ENCODE measurements at regions not wholly inside any gene's neighbourhood (a gene's known extent, or its start where the extent isn't known, plus 50 kb on each side); places are given as distances from the start of the nearest gene placed in this dataset.

DNA sequence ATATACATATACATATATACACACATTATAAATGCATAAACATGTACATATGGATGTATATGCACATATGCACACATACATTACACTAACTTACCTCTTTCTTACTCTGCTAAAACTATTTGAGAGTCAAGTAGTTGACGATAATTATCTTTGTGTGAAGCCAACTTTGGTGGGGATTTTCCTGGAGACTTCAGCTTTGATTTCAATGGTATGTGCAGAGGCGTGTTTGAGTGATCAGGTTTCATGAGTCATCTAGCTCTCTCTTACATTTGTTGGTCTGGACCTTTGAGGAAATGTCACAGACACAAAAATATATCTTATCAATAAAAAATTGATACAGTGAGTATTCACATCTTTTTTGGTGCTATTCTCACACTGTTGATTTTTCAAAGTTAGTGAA is 769.1 kb upstream of the LUZP2 start:
- Histone ChIP-seq H4K20me1 (ENCODE audit: control insufficient read depth, insufficient read depth, low read depth, low read length) (no peaks in the 10 kb centered on the region), H3K4me1 (ENCODE audit: control insufficient read depth, low read length) (peaks cover 4% of the 10 kb centered on the region; the same call in 1 of the 2 replicates), H3K27ac (ENCODE audit: low read depth, low read length) (no peak overlapping the region), H3K79me2 (ENCODE audit: control insufficient read depth, low read length) (no peaks in the 10 kb centered on the region), H3K4me3 (ENCODE audit: low read length) (no peak overlapping the region), H3K27me3 (ENCODE audit: control insufficient read depth, low read length) (no peaks in the 10 kb centered on the region), H3F3A (ENCODE audit: control insufficient read depth, insufficient read depth) (no peaks in the 10 kb centered on the region), H3K9me2 (replicated peaks; ENCODE audit: control insufficient read depth, low read length) (no peaks in the 10 kb centered on the region), H3K4me2 (ENCODE audit: low read length) (no peak overlapping the region), H3K36me3 (ENCODE audit: control insufficient read depth, low read length) (no peaks in the 10 kb centered on the region), H3K9me3 (ENCODE audit: control insufficient read depth, insufficient read depth, low read length) (no peaks in the 10 kb centered on the region; the same call in 1 of the 2 replicates)
- TF ChIP-seq EZH2phosphoT487 (IDR thresholded peaks at IDR 0.05; ENCODE audit: borderline replicate concordance, low read length) = no peak
- TF ChIP-seq, protein P1, sequence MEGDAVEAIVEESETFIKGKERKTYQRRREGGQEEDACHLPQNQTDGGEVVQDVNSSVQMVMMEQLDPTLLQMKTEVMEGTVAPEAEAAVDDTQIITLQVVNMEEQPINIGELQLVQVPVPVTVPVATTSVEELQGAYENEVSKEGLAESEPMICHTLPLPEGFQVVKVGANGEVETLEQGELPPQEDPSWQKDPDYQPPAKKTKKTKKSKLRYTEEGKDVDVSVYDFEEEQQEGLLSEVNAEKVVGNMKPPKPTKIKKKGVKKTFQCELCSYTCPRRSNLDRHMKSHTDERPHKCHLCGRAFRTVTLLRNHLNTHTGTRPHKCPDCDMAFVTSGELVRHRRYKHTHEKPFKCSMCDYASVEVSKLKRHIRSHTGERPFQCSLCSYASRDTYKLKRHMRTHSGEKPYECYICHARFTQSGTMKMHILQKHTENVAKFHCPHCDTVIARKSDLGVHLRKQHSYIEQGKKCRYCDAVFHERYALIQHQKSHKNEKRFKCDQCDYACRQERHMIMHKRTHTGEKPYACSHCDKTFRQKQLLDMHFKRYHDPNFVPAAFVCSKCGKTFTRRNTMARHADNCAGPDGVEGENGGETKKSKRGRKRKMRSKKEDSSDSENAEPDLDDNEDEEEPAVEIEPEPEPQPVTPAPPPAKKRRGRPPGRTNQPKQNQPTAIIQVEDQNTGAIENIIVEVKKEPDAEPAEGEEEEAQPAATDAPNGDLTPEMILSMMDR (IDR thresholded peaks at IDR 0.05; ENCODE audit: low read depth, low read length, poor library complexity, severe bottlenecking) = no peak

DNA sequence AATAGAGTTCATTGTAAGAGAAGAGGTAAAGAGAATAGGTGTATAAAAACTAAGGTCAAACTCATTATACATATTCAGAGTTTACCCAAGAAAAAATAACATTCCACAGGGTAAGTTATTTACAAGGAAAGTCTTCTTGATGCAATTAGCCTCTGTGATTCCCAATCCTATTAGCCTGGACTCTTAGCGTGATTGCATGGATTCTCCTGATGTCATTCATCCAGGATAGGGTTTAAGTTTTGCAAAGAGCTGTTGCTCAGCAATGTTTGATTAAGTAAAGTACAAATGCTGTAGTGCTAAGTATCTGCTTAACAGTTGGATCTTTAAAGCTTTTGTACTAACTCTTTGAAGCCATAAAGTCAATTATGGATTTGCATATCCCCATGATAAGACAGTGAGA is 767.8 kb upstream of the LUZP2 start:
- no peaks in the 10 kb centered on the region; the same call in 1 of the 2 replicates for H3K4me1 ChIP-seq (ENCODE audit: control insufficient read depth, low read length)
- no peak overlapping the region for H3K4me3 ChIP-seq (ENCODE audit: low read length)
- no peaks in the 10 kb centered on the region; the same call in 1 of the 2 replicates for H3K9me3 ChIP-seq (ENCODE audit: control insufficient read depth, insufficient read depth, low read length)
- H3K27ac ChIP-seq (ENCODE audit: low read depth, low read length) = no peak overlapping the region
- H3F3A ChIP-seq (ENCODE audit: control insufficient read depth, insufficient read depth) = no peaks in the 10 kb centered on the region
- no peaks in the 10 kb centered on the region for H3K79me2 ChIP-seq (ENCODE audit: control insufficient read depth, low read length)
- H3K27me3 ChIP-seq (ENCODE audit: control insufficient read depth, low read length) = no peaks in the 10 kb centered on the region
- no peaks in the 10 kb centered on the region for H3K36me3 ChIP-seq (ENCODE audit: control insufficient read depth, low read length)
- H4K20me1 ChIP-seq (ENCODE audit: control insufficient read depth, insufficient read depth, low read depth, low read length) = no peaks in the 10 kb centered on the region
- no peaks in the 10 kb centered on the region for H3K9me2 ChIP-seq (replicated peaks; ENCODE audit: control insufficient read depth, low read length)
- TF ChIP-seq, protein P1 (IDR thresholded peaks at IDR 0.05; ENCODE audit: low read depth, low read length, poor library complexity, severe bottlenecking) = no peak
- no peak overlapping the region for H3K4me2 ChIP-seq (ENCODE audit: low read length)

DNA sequence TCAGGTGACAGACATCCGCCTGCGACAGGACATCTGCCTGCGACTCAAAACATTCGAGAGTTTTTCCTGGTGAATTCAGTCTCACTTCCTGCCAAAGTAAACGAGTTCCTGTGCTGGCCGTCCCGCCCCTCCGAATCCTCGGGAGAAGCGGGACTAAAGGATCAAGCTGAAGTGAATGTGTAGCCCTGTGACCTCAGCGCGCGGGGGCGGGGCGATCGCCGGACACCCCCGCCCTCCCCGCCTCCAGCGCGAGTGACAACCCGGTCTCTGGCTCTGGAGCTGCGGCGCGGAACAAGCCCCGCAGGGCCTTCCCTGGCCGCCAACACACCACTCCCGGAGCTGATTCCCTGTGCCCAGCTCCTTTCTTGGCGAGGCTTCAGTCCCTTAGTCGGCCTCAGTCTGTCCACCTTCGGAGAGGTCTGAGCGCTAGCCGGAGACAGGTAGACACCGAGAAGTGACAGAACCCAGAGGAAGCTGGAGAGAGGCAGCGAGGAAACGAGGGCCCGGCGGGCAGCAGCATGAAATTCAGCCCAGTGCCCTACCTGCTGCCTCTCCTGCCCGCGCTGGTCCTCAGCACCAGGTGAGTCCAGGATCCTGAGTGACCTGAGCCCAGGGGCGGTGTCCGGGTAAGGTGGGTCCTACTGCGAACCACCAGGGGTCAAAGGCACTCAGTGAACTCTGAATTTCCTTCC is 766.4 kb upstream of the LUZP2 start:
- no peak overlapping the region for H3K4me3 ChIP-seq (ENCODE audit: low read length)
- H3K9me2 ChIP-seq (replicated peaks; ENCODE audit: control insufficient read depth, low read length) = no peaks in the 10 kb centered on the region
- H3K9me3 ChIP-seq (ENCODE audit: control insufficient read depth, insufficient read depth, low read length) = no peaks in the 10 kb centered on the region; the same call in 1 of the 2 replicates
- H3K27ac ChIP-seq (ENCODE audit: low read depth, low read length) = no peak overlapping the region
- TF ChIP-seq, protein P1 (IDR thresholded peaks at IDR 0.05; ENCODE audit: low read depth, low read length, poor library complexity, severe bottlenecking) = no peak
- no peak for TF ChIP-seq EZH2phosphoT487 (IDR thresholded peaks at IDR 0.05; ENCODE audit: borderline replicate concordance, low read length)
- H3K79me2 ChIP-seq (ENCODE audit: control insufficient read depth, low read length) = no peaks in the 10 kb centered on the region
- no peaks in the 10 kb centered on the region for H3K4me1 ChIP-seq (ENCODE audit: control insufficient read depth, low read length)
- no peaks in the 10 kb centered on the region for H3F3A ChIP-seq (ENCODE audit: control insufficient read depth, insufficient read depth)
- no peaks in the 10 kb centered on the region for H3K27me3 ChIP-seq (ENCODE audit: control insufficient read depth, low read length)
- no peaks in the 10 kb centered on the region for H3K36me3 ChIP-seq (ENCODE audit: control insufficient read depth, low read length)
- H3K4me2 ChIP-seq (ENCODE audit: low read length) = no peak overlapping the region
- H4K20me1 ChIP-seq (ENCODE audit: control insufficient read depth, insufficient read depth, low read depth, low read length) = no peaks in the 10 kb centered on the region

Data from DOHH2 (cell line).